HEK293 (cell line): ENCODE measurements at regions not wholly inside any gene's neighbourhood (a gene's known extent, or its start where the extent isn't known, plus 50 kb on each side); places are given as distances from the start of the nearest gene placed in this dataset.
A peak's percentile ranks its signal among the peaks of the same experiment; 100 is the strongest.

Experiments
- CTCF ChIA-PET: fragments of 350-600 bp; formaldehyde crosslinking; extraction: SDS; loops from one replicate; lab custom pipeline; 2021; ENCODE audit warnings: antibody characterized with exemption; lab: Yijun Ruan, JAX
- POLR2A ChIA-PET: fragments of 300-600 bp; formaldehyde crosslinking; extraction: SDS; loops from one replicate; lab custom pipeline; 2020; ENCODE audit warnings: antibody characterized with exemption, inconsistent platforms; lab: Yijun Ruan, JAX
- H3K27ac ChIP-seq: fragments of 200-500 bp; sonication (Bioruptor generic); 2 replicates; pipeline ENCODE4 v1.5.1; 2014; ENCODE audit warnings: low read depth, low read length, control low read depth, inconsistent platforms; ENCODE audit errors: extremely low read depth
- H3K36me3 ChIP-seq, 2 experiments: fragments of 200-500 bp in 1 of 2; sonication (Bioruptor generic) in 1 of 2; 1 replicate in 1 of 2; 2 replicates in 1 of 2; pipeline ENCODE4 v1.5.1; 2014 to 2017; ENCODE audit warnings: inconsistent platforms in 2 of 2, low read length in 2 of 2; ENCODE audit not compliant: control insufficient read depth in 2 of 2, insufficient read depth in 1 of 2
- H3K4me1 ChIP-seq: fragments of 200-500 bp; sonication (Bioruptor generic); 2 replicates; pipeline ENCODE4 v1.5.1; 2014; ENCODE audit warnings: mild to moderate bottlenecking, low read length, inconsistent platforms; ENCODE audit not compliant: control insufficient read depth, insufficient read depth
- H3K4me3 ChIP-seq: 2 replicates; pipeline ENCODE4 v1.5.1; 2011; ENCODE audit warnings: low read depth, mild to moderate bottlenecking, control low read depth, low read length, moderate library complexity
- H3K9me3 ChIP-seq: fragments of 200-500 bp; sonication (Bioruptor generic); 2 replicates; pipeline ENCODE4 v1.5.1; 2014; ENCODE audit warnings: low read depth, low read length, inconsistent platforms; ENCODE audit not compliant: control insufficient read depth, insufficient read depth
- BCL11A ChIP-seq: fragments of 450-650 bp; formaldehyde crosslinking; IDR thresholded peaks from 2 replicates; pipeline ENCODE4 v1.5.1; 2016; ENCODE audit warnings: low read depth, missing biosample characterization, missing genetic modification characterization
- MEIS1 ChIP-seq: sonication (generic); formaldehyde crosslinking; IDR thresholded peaks from 2 replicates; pipeline ENCODE4 v1.8.1; 2022; ENCODE audit warnings: missing genetic modification reagents, mild to moderate bottlenecking, borderline replicate concordance
- TRIM28 ChIP-seq: IDR thresholded peaks from 2 replicates; pipeline ENCODE4 v1.6.1; 2011; ENCODE audit warnings: low read length, control low read depth, borderline replicate concordance
- YY2 ChIP-seq: fragments of 450-650 bp; formaldehyde crosslinking; IDR thresholded peaks from 2 replicates; pipeline ENCODE4 v1.5.1; 2016; ENCODE audit warnings: missing biosample characterization, missing genetic modification characterization
- ZBTB20 ChIP-seq: fragments of 450-650 bp; formaldehyde crosslinking; IDR thresholded peaks from 2 replicates; pipeline ENCODE4 v1.5.1; 2016; ENCODE audit warnings: missing biosample characterization, missing genetic modification characterization
- ZBTB48 ChIP-seq: fragments of 450-650 bp; formaldehyde crosslinking; IDR thresholded peaks from 2 replicates; pipeline ENCODE4 v1.5.1; 2016; ENCODE audit warnings: missing biosample characterization, missing genetic modification characterization
- ZNF121 ChIP-seq: fragments of 450-650 bp; formaldehyde crosslinking; IDR thresholded peaks from 2 replicates; pipeline ENCODE4 v1.5.1; 2016; ENCODE audit warnings: missing biosample characterization, missing genetic modification characterization
- ZNF223 ChIP-seq: fragments of 450-650 bp; formaldehyde crosslinking; IDR thresholded peaks from 2 replicates; pipeline ENCODE4 v1.5.1; 2016; ENCODE audit warnings: missing biosample characterization, missing genetic modification characterization
- ZNF37A ChIP-seq: fragments of 450-650 bp; IDR thresholded peaks from 2 replicates; pipeline ENCODE4 v1.5.1; 2018; ENCODE audit warnings: missing biosample characterization, missing genetic modification characterization
- ZNF600 ChIP-seq: fragments of 450-650 bp; formaldehyde crosslinking; IDR thresholded peaks from 2 replicates; pipeline ENCODE4 v1.5.1; 2016; ENCODE audit warnings: missing biosample characterization, missing genetic modification characterization
- ZNF654 ChIP-seq: fragments of 450-650 bp; formaldehyde crosslinking; IDR thresholded peaks from 2 replicates; pipeline ENCODE4 v1.5.1; 2016; ENCODE audit warnings: low read depth, missing biosample characterization, missing genetic modification characterization
- ZNF785 ChIP-seq: fragments of 450-650 bp; formaldehyde crosslinking; IDR thresholded peaks from 2 replicates; pipeline ENCODE4 v1.5.1; 2016; ENCODE audit warnings: missing biosample characterization, missing genetic modification characterization
- ZSCAN30 ChIP-seq: fragments of 450-650 bp; IDR thresholded peaks from 2 replicates; pipeline ENCODE4 v1.5.1; 2018; ENCODE audit warnings: missing biosample characterization, mild to moderate bottlenecking, missing genetic modification characterization, moderate library complexity
- TF ChIP-seq, protein P1 (sequence below): fragments of 450-650 bp; formaldehyde crosslinking; IDR thresholded peaks from 2 replicates; pipeline ENCODE4 v1.5.1; 2016; ENCODE audit warnings: missing biosample characterization, missing genetic modification characterization
- TF ChIP-seq, protein P2 (sequence below): fragments of 450-650 bp; formaldehyde crosslinking; IDR thresholded peaks from 2 replicates; pipeline ENCODE4 v1.5.1; 2016; ENCODE audit warnings: missing biosample characterization, missing genetic modification characterization
- TF ChIP-seq, protein P3 (sequence below): fragments of 450-650 bp; formaldehyde crosslinking; IDR thresholded peaks from 2 replicates; pipeline ENCODE4 v1.5.0; 2017; ENCODE audit warnings: missing biosample characterization, missing genetic modification characterization, borderline replicate concordance
- TF ChIP-seq, protein P4 (sequence below): fragments of 450-650 bp; formaldehyde crosslinking; IDR thresholded peaks from 2 replicates; pipeline ENCODE4 v1.5.1; 2017; ENCODE audit warnings: missing biosample characterization, mild to moderate bottlenecking, missing genetic modification characterization, moderate library complexity
- TF ChIP-seq, protein P5 (sequence below): fragments of 450-650 bp; formaldehyde crosslinking; IDR thresholded peaks from 2 replicates; pipeline ENCODE4 v1.5.1; 2016; ENCODE audit warnings: missing biosample characterization, missing genetic modification characterization

DNA sequence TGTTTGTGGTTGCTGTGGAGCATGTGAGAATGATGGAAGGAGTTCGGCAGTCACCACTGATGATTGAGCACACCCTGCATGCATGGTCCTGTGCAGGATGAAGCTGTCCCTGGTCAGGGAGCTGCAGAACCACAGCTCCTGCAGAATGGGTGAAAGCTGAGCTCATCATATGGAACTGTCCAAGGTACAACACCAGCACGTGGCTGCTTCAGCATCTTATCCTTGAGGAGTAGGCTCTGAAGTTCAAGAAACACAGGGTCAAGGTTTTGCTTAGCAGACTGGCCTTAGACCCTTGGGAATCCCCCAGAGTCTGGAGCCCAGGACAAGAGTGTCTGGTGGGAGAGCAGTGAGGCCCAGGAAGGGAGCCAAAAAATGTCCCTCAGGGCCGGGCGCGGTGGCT lies 182.4 kb upstream of the LARGE1 start:
- Histone ChIP-seq H3K9me3 (no peaks in the 10 kb centered on the region), H3K27ac (no peak overlapping the region), H3K36me3 (no peaks in the 10 kb centered on the region), H3K4me1 (no peaks in the 10 kb centered on the region; the same call in 1 of the 2 replicates), H3K4me3 (no peak overlapping the region)
- TF ChIP-seq, protein P1, sequence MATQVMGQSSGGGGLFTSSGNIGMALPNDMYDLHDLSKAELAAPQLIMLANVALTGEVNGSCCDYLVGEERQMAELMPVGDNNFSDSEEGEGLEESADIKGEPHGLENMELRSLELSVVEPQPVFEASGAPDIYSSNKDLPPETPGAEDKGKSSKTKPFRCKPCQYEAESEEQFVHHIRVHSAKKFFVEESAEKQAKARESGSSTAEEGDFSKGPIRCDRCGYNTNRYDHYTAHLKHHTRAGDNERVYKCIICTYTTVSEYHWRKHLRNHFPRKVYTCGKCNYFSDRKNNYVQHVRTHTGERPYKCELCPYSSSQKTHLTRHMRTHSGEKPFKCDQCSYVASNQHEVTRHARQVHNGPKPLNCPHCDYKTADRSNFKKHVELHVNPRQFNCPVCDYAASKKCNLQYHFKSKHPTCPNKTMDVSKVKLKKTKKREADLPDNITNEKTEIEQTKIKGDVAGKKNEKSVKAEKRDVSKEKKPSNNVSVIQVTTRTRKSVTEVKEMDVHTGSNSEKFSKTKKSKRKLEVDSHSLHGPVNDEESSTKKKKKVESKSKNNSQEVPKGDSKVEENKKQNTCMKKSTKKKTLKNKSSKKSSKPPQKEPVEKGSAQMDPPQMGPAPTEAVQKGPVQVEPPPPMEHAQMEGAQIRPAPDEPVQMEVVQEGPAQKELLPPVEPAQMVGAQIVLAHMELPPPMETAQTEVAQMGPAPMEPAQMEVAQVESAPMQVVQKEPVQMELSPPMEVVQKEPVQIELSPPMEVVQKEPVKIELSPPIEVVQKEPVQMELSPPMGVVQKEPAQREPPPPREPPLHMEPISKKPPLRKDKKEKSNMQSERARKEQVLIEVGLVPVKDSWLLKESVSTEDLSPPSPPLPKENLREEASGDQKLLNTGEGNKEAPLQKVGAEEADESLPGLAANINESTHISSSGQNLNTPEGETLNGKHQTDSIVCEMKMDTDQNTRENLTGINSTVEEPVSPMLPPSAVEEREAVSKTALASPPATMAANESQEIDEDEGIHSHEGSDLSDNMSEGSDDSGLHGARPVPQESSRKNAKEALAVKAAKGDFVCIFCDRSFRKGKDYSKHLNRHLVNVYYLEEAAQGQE: peak; percentile 79
- TF ChIP-seq ZNF37A (tag by site-specific recombination) (no peak), ZSCAN30 (no peak), ZNF600 (no peak), MEIS1 (CRISPR knock-in tag) (no peak), ZBTB48 (tag by site-specific recombination) (no peak)
- TF ChIP-seq, protein P2, sequence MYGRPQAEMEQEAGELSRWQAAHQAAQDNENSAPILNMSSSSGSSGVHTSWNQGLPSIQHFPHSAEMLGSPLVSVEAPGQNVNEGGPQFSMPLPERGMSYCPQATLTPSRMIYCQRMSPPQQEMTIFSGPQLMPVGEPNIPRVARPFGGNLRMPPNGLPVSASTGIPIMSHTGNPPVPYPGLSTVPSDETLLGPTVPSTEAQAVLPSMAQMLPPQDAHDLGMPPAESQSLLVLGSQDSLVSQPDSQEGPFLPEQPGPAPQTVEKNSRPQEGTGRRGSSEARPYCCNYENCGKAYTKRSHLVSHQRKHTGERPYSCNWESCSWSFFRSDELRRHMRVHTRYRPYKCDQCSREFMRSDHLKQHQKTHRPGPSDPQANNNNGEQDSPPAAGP: no peak
- TF ChIP-seq, protein P3, sequence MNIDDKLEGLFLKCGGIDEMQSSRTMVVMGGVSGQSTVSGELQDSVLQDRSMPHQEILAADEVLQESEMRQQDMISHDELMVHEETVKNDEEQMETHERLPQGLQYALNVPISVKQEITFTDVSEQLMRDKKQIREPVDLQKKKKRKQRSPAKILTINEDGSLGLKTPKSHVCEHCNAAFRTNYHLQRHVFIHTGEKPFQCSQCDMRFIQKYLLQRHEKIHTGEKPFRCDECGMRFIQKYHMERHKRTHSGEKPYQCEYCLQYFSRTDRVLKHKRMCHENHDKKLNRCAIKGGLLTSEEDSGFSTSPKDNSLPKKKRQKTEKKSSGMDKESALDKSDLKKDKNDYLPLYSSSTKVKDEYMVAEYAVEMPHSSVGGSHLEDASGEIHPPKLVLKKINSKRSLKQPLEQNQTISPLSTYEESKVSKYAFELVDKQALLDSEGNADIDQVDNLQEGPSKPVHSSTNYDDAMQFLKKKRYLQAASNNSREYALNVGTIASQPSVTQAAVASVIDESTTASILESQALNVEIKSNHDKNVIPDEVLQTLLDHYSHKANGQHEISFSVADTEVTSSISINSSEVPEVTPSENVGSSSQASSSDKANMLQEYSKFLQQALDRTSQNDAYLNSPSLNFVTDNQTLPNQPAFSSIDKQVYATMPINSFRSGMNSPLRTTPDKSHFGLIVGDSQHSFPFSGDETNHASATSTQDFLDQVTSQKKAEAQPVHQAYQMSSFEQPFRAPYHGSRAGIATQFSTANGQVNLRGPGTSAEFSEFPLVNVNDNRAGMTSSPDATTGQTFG (tag by site-specific recombination): no peak
- ChIA-PET POLR2A (no interaction called here), CTCF (no interaction called here)

DNA sequence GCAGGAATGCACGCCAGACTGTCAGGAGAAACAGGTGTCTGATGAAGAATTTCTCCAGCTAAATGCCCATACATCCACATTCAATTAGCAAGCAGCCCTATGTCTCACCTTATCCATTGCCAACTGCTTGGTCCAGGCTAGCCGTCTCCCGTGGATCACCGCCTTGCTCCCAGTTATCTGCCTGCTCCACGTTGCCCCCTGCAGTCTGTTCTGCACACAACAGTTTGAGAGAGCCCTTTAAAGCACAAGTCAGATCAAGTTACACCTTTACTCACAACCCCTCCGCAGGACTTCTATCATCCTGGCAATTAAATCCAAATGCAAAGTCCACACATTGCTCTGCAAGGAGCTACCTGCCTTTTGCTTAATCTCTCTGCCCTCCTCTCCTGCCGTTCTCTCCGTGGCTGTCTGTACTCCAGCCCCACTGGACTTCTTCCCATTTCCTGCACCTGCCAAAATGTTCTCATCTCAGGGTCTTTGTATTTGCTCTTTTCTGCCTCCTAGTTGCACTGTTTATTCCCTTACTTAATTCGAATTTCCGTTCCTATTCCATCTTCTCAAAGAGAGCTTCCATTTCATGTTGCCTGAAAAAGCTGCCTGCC lies 185.3 kb upstream of the LARGE1 start:
- H3K4me1 ChIP-seq: no peaks in the 10 kb centered on the region; the same call in 1 of the 2 replicates
- no peaks in the 10 kb centered on the region for H3K36me3 ChIP-seq
- no peak overlapping the region for H3K4me3 ChIP-seq
- H3K27ac ChIP-seq: no peak overlapping the region
- CTCF ChIA-PET: interaction anchor here (0.6 to 3.3 kb wide), 31 partner anchors 9 to 1406 kb away, joined by 3 to 47 read pairs (median 4); no protein-coding TSS in a partner anchor
- no peaks in the 10 kb centered on the region for H3K9me3 ChIP-seq
- TF ChIP-seq, protein P4, sequence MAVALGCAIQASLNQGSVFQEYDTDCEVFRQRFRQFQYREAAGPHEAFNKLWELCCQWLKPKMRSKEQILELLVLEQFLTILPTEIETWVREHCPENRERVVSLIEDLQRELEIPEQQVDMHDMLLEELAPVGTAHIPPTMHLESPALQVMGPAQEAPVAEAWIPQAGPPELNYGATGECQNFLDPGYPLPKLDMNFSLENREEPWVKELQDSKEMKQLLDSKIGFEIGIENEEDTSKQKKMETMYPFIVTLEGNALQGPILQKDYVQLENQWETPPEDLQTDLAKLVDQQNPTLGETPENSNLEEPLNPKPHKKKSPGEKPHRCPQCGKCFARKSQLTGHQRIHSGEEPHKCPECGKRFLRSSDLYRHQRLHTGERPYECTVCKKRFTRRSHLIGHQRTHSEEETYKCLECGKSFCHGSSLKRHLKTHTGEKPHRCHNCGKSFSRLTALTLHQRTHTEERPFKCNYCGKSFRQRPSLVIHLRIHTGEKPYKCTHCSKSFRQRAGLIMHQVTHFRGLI (tag by site-specific recombination): no peak
- TF ChIP-seq BCL11A (tag by site-specific recombination) (no peak), ZNF654 (peak; percentile 31), YY2 (tag by site-specific recombination) (no peak), ZBTB20 (tag by site-specific recombination) (no peak), ZNF223 (tag by site-specific recombination) (no peak), TRIM28 (0 out of 2 replicates have a peak, but pooled peaks have one; percentile 46), ZNF121 (tag by site-specific recombination) (no peak), ZNF785 (tag by site-specific recombination) (peak; percentile 98)
- TF ChIP-seq, protein P5, sequence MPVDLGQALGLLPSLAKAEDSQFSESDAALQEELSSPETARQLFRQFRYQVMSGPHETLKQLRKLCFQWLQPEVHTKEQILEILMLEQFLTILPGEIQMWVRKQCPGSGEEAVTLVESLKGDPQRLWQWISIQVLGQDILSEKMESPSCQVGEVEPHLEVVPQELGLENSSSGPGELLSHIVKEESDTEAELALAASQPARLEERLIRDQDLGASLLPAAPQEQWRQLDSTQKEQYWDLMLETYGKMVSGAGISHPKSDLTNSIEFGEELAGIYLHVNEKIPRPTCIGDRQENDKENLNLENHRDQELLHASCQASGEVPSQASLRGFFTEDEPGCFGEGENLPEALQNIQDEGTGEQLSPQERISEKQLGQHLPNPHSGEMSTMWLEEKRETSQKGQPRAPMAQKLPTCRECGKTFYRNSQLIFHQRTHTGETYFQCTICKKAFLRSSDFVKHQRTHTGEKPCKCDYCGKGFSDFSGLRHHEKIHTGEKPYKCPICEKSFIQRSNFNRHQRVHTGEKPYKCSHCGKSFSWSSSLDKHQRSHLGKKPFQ (tag by site-specific recombination): no peak
- TF ChIP-seq, all 188 proteins: peak for 3
- POLR2A ChIA-PET: no interaction called here
